Epithelial cell of proximal tubule (primary cell): ENCODE measurements at regions not wholly inside any gene's neighbourhood (a gene's known extent, or its start where the extent isn't known, plus 50 kb on each side); places are given as distances from the start of the nearest gene placed in this dataset.

Experiments
- DNase-seq: peaks from one replicate; pipeline ENCODE4 v3.0.0-alpha.2; 2011; ENCODE audit warnings: low read depth
- H3K4me3 ChIP-seq: 2 replicates; pipeline ENCODE4 v1.5.1; 2011; ENCODE audit warnings: low read depth, mild to moderate bottlenecking, low read length
- TF ChIP-seq, protein P1 (sequence below): conservative IDR thresholded peaks from 2 replicates; pipeline ENCODE4 v1.5.1; 2012; ENCODE audit warnings: low read depth, mild to moderate bottlenecking, low read length

- TF ChIP-seq, protein P1, sequence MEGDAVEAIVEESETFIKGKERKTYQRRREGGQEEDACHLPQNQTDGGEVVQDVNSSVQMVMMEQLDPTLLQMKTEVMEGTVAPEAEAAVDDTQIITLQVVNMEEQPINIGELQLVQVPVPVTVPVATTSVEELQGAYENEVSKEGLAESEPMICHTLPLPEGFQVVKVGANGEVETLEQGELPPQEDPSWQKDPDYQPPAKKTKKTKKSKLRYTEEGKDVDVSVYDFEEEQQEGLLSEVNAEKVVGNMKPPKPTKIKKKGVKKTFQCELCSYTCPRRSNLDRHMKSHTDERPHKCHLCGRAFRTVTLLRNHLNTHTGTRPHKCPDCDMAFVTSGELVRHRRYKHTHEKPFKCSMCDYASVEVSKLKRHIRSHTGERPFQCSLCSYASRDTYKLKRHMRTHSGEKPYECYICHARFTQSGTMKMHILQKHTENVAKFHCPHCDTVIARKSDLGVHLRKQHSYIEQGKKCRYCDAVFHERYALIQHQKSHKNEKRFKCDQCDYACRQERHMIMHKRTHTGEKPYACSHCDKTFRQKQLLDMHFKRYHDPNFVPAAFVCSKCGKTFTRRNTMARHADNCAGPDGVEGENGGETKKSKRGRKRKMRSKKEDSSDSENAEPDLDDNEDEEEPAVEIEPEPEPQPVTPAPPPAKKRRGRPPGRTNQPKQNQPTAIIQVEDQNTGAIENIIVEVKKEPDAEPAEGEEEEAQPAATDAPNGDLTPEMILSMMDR, result no peak
- H3K4me3 ChIP-seq, result no peak overlapping the region
- DNase-seq, result no peak
Observed at GRCh38 chr11:70696564-70696963, 298.2 kb downstream of the CTTN start.

DNA sequence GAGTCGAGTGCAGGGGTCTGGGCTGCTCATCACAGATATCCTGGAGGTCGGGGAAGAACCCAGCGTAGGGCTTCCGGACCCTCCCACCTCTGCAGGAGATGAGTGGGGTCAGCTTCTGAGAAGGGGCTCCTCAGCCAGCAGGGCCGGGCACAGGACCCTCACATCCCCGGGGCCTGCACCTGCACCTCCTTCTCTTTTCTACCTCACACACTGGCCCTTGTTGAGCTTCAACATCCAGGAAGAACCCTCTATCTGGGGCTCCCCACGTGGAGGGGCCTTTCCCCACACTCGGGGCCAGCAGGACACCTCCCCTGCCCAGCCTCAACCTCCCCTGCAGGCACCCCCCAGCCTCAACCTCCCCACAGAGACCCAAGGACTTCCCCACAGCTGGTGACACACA is 299.4 kb downstream of the CTTN start:
- TF ChIP-seq, protein P1, result no peak
- H3K4me3 ChIP-seq, result no peak overlapping the region

GRCh38 chr11:70698871-70699270 is 300.5 kb downstream of the CTTN start:
- no peak overlapping the region for H3K4me3 ChIP-seq
- TF ChIP-seq, protein P1, result no peak
- DNase-seq, result no peak

More for the DNA sequence above, 299.4 kb downstream of the CTTN start:
- no peak for DNase-seq

DNA sequence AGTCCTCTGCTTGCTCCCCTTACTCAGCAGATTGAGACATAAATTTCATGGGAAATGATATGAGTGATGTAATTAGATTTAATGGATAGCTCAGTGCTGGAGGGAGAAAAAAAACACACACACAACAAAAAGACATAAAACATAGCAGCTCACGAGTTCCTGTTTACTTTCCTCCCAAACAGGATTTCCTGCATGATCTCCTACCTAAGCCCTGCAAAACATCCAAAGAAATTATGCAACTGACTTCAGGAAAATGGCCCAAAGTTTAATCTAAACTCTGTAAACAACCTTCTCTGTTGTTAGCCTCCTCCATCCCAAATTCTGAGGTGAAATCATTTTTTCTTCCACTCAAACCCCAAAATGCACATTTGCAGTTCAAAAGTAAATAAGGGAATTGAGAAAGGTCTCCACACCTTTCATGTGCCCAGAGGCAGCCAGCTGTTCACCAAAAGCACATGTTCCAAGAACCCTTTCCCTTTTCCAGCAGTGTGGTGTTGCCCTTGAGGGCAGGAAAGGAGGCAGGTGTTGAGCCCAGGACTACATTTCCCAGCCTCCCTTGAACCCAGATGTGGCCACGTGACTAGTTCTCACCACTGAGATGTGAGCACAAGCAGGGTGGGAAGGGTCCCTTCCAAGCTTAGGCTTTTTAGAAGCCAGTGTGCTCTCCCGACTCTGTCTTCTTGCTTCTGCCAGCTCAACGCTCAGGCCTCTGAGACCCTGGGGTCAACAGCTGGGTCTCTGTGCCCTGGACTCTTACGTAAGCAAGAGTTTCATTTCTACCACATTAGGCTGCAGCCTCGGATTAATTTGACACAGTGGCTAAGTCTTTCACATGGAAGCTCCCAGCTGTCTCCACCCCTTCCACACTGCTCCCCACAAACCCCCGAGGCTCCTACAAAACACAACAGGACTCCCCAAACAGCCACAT is 301.2 kb downstream of the CTTN start:
- DNase-seq, result no peak
- TF ChIP-seq, protein P1, result no peak
- no peak overlapping the region for H3K4me3 ChIP-seq

GRCh38 chr11:70700453-70700852 is 302.1 kb downstream of the CTTN start:
- no peak overlapping the region for H3K4me3 ChIP-seq
- DNase-seq, result no peak
- TF ChIP-seq, protein P1, result no peak

- no peak for DNase-seq
- no peak overlapping the region for H3K4me3 ChIP-seq
- TF ChIP-seq, protein P1, result no peak
Observed at GRCh38 chr11:70700871-70701270, 302.5 kb downstream of the CTTN start.

GRCh38 chr11:70702040-70702648 is 303.8 kb downstream of the CTTN start:
- no peak for DNase-seq
- no peak overlapping the region for H3K4me3 ChIP-seq
- TF ChIP-seq, protein P1, result no peak
